ENCODE measurements at regions not wholly inside any gene's neighbourhood (a gene's known extent, or its start where the extent isn't known, plus 50 kb on each side); places are given as distances from the start of the nearest gene placed in this dataset.

GRCh38 chr4:10185518-10186227 is 69.1 kb upstream of the WDR1 start:
- DNase-seq (ENCODE audit: extremely low spot score, unreplicated experiment), result no peak
- TF ChIP-seq, protein P1, sequence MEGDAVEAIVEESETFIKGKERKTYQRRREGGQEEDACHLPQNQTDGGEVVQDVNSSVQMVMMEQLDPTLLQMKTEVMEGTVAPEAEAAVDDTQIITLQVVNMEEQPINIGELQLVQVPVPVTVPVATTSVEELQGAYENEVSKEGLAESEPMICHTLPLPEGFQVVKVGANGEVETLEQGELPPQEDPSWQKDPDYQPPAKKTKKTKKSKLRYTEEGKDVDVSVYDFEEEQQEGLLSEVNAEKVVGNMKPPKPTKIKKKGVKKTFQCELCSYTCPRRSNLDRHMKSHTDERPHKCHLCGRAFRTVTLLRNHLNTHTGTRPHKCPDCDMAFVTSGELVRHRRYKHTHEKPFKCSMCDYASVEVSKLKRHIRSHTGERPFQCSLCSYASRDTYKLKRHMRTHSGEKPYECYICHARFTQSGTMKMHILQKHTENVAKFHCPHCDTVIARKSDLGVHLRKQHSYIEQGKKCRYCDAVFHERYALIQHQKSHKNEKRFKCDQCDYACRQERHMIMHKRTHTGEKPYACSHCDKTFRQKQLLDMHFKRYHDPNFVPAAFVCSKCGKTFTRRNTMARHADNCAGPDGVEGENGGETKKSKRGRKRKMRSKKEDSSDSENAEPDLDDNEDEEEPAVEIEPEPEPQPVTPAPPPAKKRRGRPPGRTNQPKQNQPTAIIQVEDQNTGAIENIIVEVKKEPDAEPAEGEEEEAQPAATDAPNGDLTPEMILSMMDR (IDR thresholded peaks at IDR 0.05), result no peak
- Mint-ChIP-seq H3K36me3 (ENCODE audit: unreplicated experiment) (no peaks in the 10 kb centered on the region), H3K27ac (ENCODE audit: unreplicated experiment) (no peak overlapping the region), H3K9me3 (ENCODE audit: unreplicated experiment) (no peaks in the 10 kb centered on the region), H3K4me3 (ENCODE audit: unreplicated experiment) (no peak overlapping the region), H3K27me3 (ENCODE audit: unreplicated experiment) (peaks cover 2% of the 10 kb centered on the region), H3K4me1 (ENCODE audit: unreplicated experiment) (no peaks in the 10 kb centered on the region)

DNA sequence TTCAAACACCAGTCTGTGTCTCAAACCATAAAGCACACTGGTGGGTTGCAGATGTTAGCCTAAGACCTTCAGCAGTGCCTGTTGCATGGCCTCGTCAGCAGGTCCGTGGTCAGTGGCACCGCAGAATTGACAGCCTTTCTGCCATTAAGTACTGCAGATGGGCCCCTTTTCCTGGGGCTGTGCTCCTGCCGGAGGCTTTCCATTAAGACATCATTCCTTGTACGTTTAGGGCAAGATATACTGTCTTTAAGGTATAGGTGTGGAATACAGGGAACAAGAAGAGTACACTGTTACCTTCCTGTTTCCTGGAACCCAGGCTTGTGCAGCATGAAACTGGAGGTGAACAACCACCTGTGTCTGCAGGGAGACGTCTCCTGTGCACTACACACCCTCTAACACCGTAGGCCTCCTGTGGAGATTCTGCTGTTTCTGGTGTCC is 67.9 kb upstream of the WDR1 start:
- Mint-ChIP-seq H3K36me3 (ENCODE audit: unreplicated experiment) (no peaks in the 10 kb centered on the region), H3K9me3 (ENCODE audit: unreplicated experiment) (no peaks in the 10 kb centered on the region), H3K4me1 (ENCODE audit: unreplicated experiment) (no peaks in the 10 kb centered on the region), H3K27me3 (ENCODE audit: unreplicated experiment) (peaks cover 2% of the 10 kb centered on the region), H3K4me3 (ENCODE audit: unreplicated experiment) (no peak overlapping the region), H3K27ac (ENCODE audit: unreplicated experiment) (no peak overlapping the region)
- TF ChIP-seq, protein P1 (IDR thresholded peaks at IDR 0.05), result no peak
- no peak for DNase-seq (ENCODE audit: extremely low spot score, unreplicated experiment)

GRCh38 chr4:10184041-10184440 is 67.4 kb upstream of the WDR1 start:
- no peak overlapping the region for H3K4me3 Mint-ChIP-seq (ENCODE audit: unreplicated experiment)
- TF ChIP-seq, protein P1 (IDR thresholded peaks at IDR 0.05), result no peak
- H3K36me3 Mint-ChIP-seq (ENCODE audit: unreplicated experiment), result no peaks in the 10 kb centered on the region
- no peak overlapping the region for H3K27ac Mint-ChIP-seq (ENCODE audit: unreplicated experiment)
- peaks cover 2% of the 10 kb centered on the region for H3K27me3 Mint-ChIP-seq (ENCODE audit: unreplicated experiment)
- H3K9me3 Mint-ChIP-seq (ENCODE audit: unreplicated experiment), result no peaks in the 10 kb centered on the region
- no peaks in the 10 kb centered on the region for H3K4me1 Mint-ChIP-seq (ENCODE audit: unreplicated experiment)
- no peak for DNase-seq (ENCODE audit: extremely low spot score, unreplicated experiment)

- H3K36me3 Mint-ChIP-seq (ENCODE audit: unreplicated experiment), result no peaks in the 10 kb centered on the region
- TF ChIP-seq, protein P1 (IDR thresholded peaks at IDR 0.05), result no peak
- H3K9me3 Mint-ChIP-seq (ENCODE audit: unreplicated experiment), result no peaks in the 10 kb centered on the region
- peaks cover 2% of the 10 kb centered on the region for H3K27me3 Mint-ChIP-seq (ENCODE audit: unreplicated experiment)
- no peak overlapping the region for H3K4me3 Mint-ChIP-seq (ENCODE audit: unreplicated experiment)
- H3K27ac Mint-ChIP-seq (ENCODE audit: unreplicated experiment), result no peak overlapping the region
- DNase-seq (ENCODE audit: extremely low spot score, unreplicated experiment), result no peak
- no peaks in the 10 kb centered on the region for H3K4me1 Mint-ChIP-seq (ENCODE audit: unreplicated experiment)
Measured at GRCh38 chr4:10183462-10183861, 66.9 kb upstream of the WDR1 start.

DNA sequence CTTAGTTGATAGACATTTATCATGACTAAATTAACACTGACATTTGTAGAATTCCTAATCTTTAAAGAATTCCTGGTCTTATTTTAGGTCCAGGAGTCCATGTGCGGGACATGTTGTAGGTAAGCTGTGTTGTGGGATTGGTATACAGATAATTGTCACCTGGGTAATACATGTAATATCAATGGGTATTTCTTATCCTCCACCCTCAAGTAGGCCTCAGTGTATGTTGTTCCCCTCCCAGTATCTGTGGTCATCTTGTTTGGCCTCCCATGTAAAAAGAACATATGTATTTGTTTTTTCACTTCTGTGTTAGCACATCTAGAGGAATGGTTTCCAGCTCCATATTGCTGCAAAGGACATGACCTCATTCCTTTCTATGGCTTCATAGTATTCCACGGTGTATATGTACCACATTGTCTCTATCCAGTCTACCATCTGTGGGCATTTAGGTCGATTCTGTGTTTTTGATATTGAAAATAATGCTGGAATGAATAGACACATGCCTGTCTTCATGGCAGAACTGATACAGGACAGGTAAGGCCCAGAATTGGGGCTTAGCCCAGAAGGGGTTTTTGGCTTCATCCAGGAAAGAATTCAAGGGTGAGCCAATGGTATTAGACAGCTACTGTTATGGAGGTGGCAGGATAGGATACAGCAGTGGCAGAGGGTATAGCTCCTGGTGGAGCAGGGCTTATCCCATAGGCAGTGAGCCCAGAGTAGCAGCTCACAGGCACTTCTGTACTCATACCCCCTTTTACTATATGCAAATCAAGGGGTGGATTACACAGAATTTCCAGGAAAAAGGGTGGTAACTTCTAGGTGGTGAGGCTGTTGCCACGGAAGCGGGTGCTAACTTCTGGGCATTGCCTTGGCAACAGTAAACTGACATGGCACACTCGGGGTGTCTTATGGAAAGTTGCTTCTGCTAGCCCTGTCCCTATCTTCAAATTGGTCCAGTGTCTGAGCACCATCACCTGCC is 66.1 kb upstream of the WDR1 start:
- Mint-ChIP-seq H3K36me3 (ENCODE audit: unreplicated experiment) (no peaks in the 10 kb centered on the region), H3K9me3 (ENCODE audit: unreplicated experiment) (no peaks in the 10 kb centered on the region), H3K4me1 (ENCODE audit: unreplicated experiment) (no peaks in the 10 kb centered on the region), H3K4me3 (ENCODE audit: unreplicated experiment) (no peak overlapping the region), H3K27ac (ENCODE audit: unreplicated experiment) (no peak overlapping the region), H3K27me3 (ENCODE audit: unreplicated experiment) (peaks cover 2% of the 10 kb centered on the region)
- no peak for DNase-seq (ENCODE audit: extremely low spot score, unreplicated experiment)
- TF ChIP-seq, protein P1 (IDR thresholded peaks at IDR 0.05), result no peak
